GM12878 (cell line): ENCODE measurements at regions not wholly inside any gene's neighbourhood (a gene's known extent, or its start where the extent isn't known, plus 50 kb on each side); places are given as distances from the start of the nearest gene placed in this dataset.

ENCODE experiments used
- ATAC-seq: fragments of 200-7000 bp; cut with Tn5 transposase; 3 replicates; pipeline ENCODE4 v1.9.1; 2020; ENCODE audit warnings: mild to moderate bottlenecking, moderate library complexity
- BruUV-seq: library from RNA; stranded (reverse); fragments of 400-500 nt; replicated peaks from 2 replicates; lab custom pipeline; 2021; lab: Mats Ljungman, UMichigan
- CTCF ChIA-PET: fragments of 300-600 bp; sonication (Branson Sonifier 250); formaldehyde crosslinking; extraction: SDS; loops from one replicate; lab custom pipeline; 2021; ENCODE audit warnings: inconsistent platforms; lab: Yijun Ruan, JAX
- POLR2A ChIA-PET: fragments of 350-600 bp; formaldehyde crosslinking; extraction: SDS; loops from one replicate; lab custom pipeline; 2021; ENCODE audit warnings: inconsistent platforms; lab: Charles Lee
- RAD21 ChIA-PET: fragments of 300-600 bp; sonication (Branson Sonifier 250); formaldehyde crosslinking; loops from one replicate; lab custom pipeline; 2023; ENCODE audit warnings: antibody characterized with exemption; ENCODE audit not compliant: unreplicated experiment; lab: Charles Lee
- SMC1A ChIA-PET: fragments of 300-600 bp; sonication (Branson Sonifier 250); formaldehyde crosslinking; loops from one replicate; lab custom pipeline; 2023; ENCODE audit not compliant: unreplicated experiment, uncharacterized antibody; lab: Charles Lee
- DNase-seq: peaks from one replicate; pipeline ENCODE4 v3.0.0-alpha.2; 2011; ENCODE audit warnings: low read depth, low spot score
- FAIRE-seq: peaks from 3 replicates; lab custom pipeline; 2011; peaks lifted over from hg19 to GRCh38; lab: Jason Lieb, UNC
- H2AFZ ChIP-seq: 2 replicates; pipeline ENCODE4 v1.6.0; 2011; ENCODE audit warnings: low read depth, low read length, control low read depth; ENCODE audit not compliant: control insufficient read depth
- H3K27ac ChIP-seq: 2 replicates; pipeline ENCODE4 v1.5.1; 2011; ENCODE audit warnings: control low read depth; ENCODE audit not compliant: control insufficient read depth, insufficient read depth
- H3K27me3 ChIP-seq, 2 experiments: replicated peaks in 1 of 2; 2 replicates each; pipeline versions ENCODE4 v1.6.0 to v1.6.1; 2011; ENCODE audit warnings: low read length in 1 of 2; ENCODE audit not compliant: control insufficient read depth in 2 of 2, insufficient read depth in 2 of 2
- H3K36me3 ChIP-seq, 2 experiments: 2 replicates each; pipeline ENCODE4 v1.5.1; 2011; ENCODE audit warnings: low read length in 1 of 2; ENCODE audit not compliant: control insufficient read depth in 2 of 2, insufficient read depth in 2 of 2
- H3K4me1 ChIP-seq: 2 replicates; pipeline ENCODE4 v1.6.1; 2011; ENCODE audit warnings: mild to moderate bottlenecking, low read length, moderate library complexity, mixed read lengths; ENCODE audit not compliant: control insufficient read depth, insufficient read depth
- H3K4me2 ChIP-seq: 2 replicates; pipeline ENCODE4 v1.6.0; 2011; ENCODE audit warnings: control low read depth; ENCODE audit not compliant: control insufficient read depth, insufficient read depth
- H3K4me3 ChIP-seq: fragments of 200-600 bp; sonication (generic); 2 replicates; pipeline ENCODE4 v1.5.1; 2016
- H3K79me2 ChIP-seq: 2 replicates; pipeline ENCODE4 v1.6.0; 2011; ENCODE audit warnings: low read length; ENCODE audit not compliant: control insufficient read depth, insufficient read depth
- H3K9ac ChIP-seq: 2 replicates; pipeline ENCODE4 v1.8.0; 2011; ENCODE audit warnings: low read length, control low read depth, mixed read lengths; ENCODE audit not compliant: control insufficient read depth, insufficient read depth
- H3K9me3 ChIP-seq: replicated peaks from 3 replicates; pipeline ENCODE4 v1.5.1; 2011; ENCODE audit warnings: mild to moderate bottlenecking, low read length; ENCODE audit not compliant: control insufficient read depth, insufficient read depth
- H4K20me1 ChIP-seq: 2 replicates; pipeline ENCODE4 v1.6.0; 2011; ENCODE audit not compliant: control insufficient read depth, insufficient read depth
- BACH1 ChIP-seq: fragments of 450-650 bp; IDR thresholded peaks from 2 replicates; pipeline ENCODE4 v1.6.1; 2017; ENCODE audit warnings: mild to moderate bottlenecking, borderline replicate concordance
- HDAC6 ChIP-seq: fragments of 200-600 bp; sonication (generic); IDR thresholded peaks from one replicate; pipeline ENCODE4 v1.8.0; 2017; ENCODE audit warnings: antibody characterized with exemption; ENCODE audit not compliant: unreplicated experiment
- PAX8 ChIP-seq: fragments of 450-650 bp; IDR thresholded peaks from 2 replicates; pipeline ENCODE4 v1.6.1; 2017; ENCODE audit warnings: mild to moderate bottlenecking, moderate library complexity
- PBX3 ChIP-seq: IDR thresholded peaks from 2 replicates; pipeline ENCODE4 v1.6.1; 2011; ENCODE audit warnings: mild to moderate bottlenecking, low read depth, low read length, moderate library complexity; ENCODE audit not compliant: insufficient replicate concordance
- POLR2AphosphoS2 ChIP-seq: IDR thresholded peaks from 2 replicates; pipeline ENCODE4 v1.6.1; 2011; ENCODE audit warnings: low read depth, mild to moderate bottlenecking, low read length, improper control_type of control experiment, moderate library complexity
- TBL1XR1 ChIP-seq: IDR thresholded peaks from 2 replicates; pipeline ENCODE4 v1.6.1; 2012; ENCODE audit warnings: low read depth, low read length, improper control_type of control experiment
- ZNF687 ChIP-seq: fragments of 450-650 bp; IDR thresholded peaks from 2 replicates; pipeline ENCODE4 v1.6.1; 2017; ENCODE audit warnings: mild to moderate bottlenecking, moderate library complexity
- ZZZ3 ChIP-seq: IDR thresholded peaks from 2 replicates; pipeline ENCODE4 v1.6.1; 2011; ENCODE audit warnings: low read depth; ENCODE audit not compliant: control insufficient read depth, insufficient read length
- WGBS: methylation state at CpG from one replicate; pipeline ENCODE4 v1.1.6; 2016; ENCODE audit warnings: low lambda C conversion rate; ENCODE audit not compliant: insufficient replicate concordance, insufficient coverage; ENCODE audit errors: missing lambda C conversion rate; 5-methylcytosine and 5-hydroxymethylcytosine counted together
- in situ Hi-C: fragments of 300-500 bp; cut with MboI; formaldehyde crosslinking; loops from 9 replicates; pipeline ENCODE4 v1.14.3; 2018; ENCODE audit warnings: mixed read lengths
- intact Hi-C: fragments of 100-400 bp; cut with micrococcal nuclease; formaldehyde crosslinking; loops from one replicate; pipeline ENCODE4 v1.14.2; 2022; ENCODE audit not compliant: unreplicated experiment
- TF ChIP-seq, protein P1 (sequence below): fragments of 150-350 bp; IDR thresholded peaks from 2 replicates; pipeline ENCODE4 v1.6.1; 2016; ENCODE audit warnings: low read depth, low read length

DNA sequence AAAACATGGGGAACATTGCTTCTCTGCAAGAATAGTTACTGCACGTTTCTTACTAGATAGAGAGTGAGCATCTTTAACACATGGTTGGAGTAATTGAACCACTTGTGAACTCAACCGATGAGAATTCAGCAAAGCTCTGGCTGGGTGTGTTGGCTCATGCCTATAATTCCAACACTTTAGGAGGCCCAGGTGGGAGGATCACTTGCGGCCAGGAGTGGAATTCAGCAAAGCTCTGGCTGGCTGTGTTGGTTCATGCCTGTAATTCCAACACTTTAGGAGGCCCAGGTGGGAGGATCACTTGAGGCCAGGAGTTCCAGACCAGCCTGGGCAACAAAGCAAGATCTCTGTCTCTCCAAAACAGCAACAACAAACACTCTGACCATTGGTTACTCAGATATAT is 865.9 kb downstream of the KCNJ2 start:
- Histone ChIP-seq H3K9ac (no peak overlapping the region), H3K79me2 (no peaks in the 10 kb centered on the region), H3K4me2 (no peak overlapping the region), H3K9me3 (no peaks in the 10 kb centered on the region; the same call in 2 of the 3 replicates), H3K27me3 (no peaks in the 10 kb centered on the region), H4K20me1 (no peaks in the 10 kb centered on the region), H3K4me1 (no peaks in the 10 kb centered on the region), H3K4me3 (no peak overlapping the region), H3K27ac (no peak overlapping the region), H3K36me3 (no peaks in the 10 kb centered on the region), H2AFZ (no peak overlapping the region)
- no peak for FAIRE-seq
- ChIA-PET POLR2A (no interaction called here), CTCF (no interaction called here), SMC1A (no interaction called here), RAD21 (no interaction called here)
- WGBS, result 78% methylated on average over 3 of the region's 3 CpGs
- DNase-seq, result no peak
- in situ Hi-C loops (no loop called here), intact Hi-C loops (no loop called here)
- no peak for TF ChIP-seq TBL1XR1
- TF ChIP-seq ZNF687, result no peak
- no peak for TF ChIP-seq BACH1
- no peak for TF ChIP-seq PBX3
- TF ChIP-seq PAX8, result no peak
- TF ChIP-seq ZZZ3, result no peak
- no peak for TF ChIP-seq HDAC6
- TF ChIP-seq, protein P1, sequence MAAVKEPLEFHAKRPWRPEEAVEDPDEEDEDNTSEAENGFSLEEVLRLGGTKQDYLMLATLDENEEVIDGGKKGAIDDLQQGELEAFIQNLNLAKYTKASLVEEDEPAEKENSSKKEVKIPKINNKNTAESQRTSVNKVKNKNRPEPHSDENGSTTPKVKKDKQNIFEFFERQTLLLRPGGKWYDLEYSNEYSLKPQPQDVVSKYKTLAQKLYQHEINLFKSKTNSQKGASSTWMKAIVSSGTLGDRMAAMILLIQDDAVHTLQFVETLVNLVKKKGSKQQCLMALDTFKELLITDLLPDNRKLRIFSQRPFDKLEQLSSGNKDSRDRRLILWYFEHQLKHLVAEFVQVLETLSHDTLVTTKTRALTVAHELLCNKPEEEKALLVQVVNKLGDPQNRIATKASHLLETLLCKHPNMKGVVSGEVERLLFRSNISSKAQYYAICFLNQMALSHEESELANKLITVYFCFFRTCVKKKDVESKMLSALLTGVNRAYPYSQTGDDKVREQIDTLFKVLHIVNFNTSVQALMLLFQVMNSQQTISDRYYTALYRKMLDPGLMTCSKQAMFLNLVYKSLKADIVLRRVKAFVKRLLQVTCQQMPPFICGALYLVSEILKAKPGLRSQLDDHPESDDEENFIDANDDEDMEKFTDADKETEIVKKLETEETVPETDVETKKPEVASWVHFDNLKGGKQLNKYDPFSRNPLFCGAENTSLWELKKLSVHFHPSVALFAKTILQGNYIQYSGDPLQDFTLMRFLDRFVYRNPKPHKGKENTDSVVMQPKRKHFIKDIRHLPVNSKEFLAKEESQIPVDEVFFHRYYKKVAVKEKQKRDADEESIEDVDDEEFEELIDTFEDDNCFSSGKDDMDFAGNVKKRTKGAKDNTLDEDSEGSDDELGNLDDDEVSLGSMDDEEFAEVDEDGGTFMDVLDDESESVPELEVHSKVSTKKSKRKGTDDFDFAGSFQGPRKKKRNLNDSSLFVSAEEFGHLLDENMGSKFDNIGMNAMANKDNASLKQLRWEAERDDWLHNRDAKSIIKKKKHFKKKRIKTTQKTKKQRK, result no peak
- no peak for TF ChIP-seq POLR2AphosphoS2
- no peak for ATAC-seq
- no TSS peak for BruUV-seq
